Fibroblast of skin of abdomen (primary cell): ENCODE measurements at regions not wholly inside any gene's neighbourhood (a gene's known extent, or its start where the extent isn't known, plus 50 kb on each side); places are given as distances from the start of the nearest gene placed in this dataset.
A peak's percentile ranks its signal among the peaks of the same experiment; 100 is the strongest.
"Not testable (repeated sequence)": the region's sequence is repeated elsewhere in the genome, so short reads cannot be mapped to it uniquely, and the experiment has no call there.

Source experiments
- DNase-seq: peaks from one replicate; pipeline ENCODE4 v3.0.0-alpha.2; 2013

- no peak for DNase-seq
Observed at GRCh38 chr22:19643448-19644313, 70.6 kb upstream of the SEPTIN5 start.

- no peak for DNase-seq
Observed at GRCh38 chr22:19644314-19645223, 69.7 kb upstream of the SEPTIN5 start.

- no peak for DNase-seq
Observed at GRCh38 chr22:19645391-19645790, 68.9 kb upstream of the SEPTIN5 start.

DNA sequence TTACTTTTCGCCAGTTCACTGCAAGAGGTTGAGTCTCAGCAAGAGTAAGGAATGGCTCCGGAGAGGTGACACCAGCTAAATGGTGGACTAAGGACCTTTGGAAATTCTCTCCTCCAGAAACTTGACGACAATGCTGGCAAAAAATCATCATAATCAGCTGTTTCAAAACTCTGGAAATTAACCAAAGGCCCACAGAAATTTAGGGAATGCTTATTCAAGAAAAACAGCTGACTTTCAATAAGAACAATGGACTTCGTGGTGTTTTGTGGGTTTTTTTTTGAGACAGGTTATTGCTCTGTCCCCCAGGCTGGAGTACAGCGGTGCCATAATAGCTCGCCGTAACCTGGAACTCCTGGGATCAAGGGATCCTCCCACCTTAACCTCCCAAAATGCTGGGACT, 68.4 kb upstream of the SEPTIN5 start:
- no peak for DNase-seq

DNA sequence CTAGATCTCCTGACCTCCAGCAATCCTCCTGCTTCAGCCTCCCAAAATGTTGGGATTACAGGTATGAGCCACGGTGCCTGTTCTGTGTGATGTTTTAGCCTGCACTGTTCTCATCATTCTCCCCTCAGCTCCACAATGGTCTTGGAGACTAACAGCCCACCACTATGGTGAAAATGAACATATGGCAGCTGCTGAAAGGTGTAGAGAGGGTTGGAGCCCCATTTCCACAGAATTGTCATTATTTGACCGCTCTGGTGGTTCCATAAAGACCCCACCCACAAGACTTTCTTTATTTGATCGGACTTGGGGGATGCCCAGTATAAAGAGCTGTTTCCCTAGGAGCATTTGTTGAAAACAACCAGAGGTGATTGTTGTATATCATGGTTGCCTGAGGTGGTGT, 67.9 kb upstream of the SEPTIN5 start:
- no peak for DNase-seq

GRCh38 chr22:19648419-19648929, 65.8 kb upstream of the SEPTIN5 start:
- no peak for DNase-seq

- no peak for DNase-seq
Observed at GRCh38 chr22:19652316-19652715, 62.0 kb upstream of the SEPTIN5 start.

GRCh38 chr22:19654338-19654987, 59.8 kb upstream of the SEPTIN5 start:
- no peak for DNase-seq

DNA sequence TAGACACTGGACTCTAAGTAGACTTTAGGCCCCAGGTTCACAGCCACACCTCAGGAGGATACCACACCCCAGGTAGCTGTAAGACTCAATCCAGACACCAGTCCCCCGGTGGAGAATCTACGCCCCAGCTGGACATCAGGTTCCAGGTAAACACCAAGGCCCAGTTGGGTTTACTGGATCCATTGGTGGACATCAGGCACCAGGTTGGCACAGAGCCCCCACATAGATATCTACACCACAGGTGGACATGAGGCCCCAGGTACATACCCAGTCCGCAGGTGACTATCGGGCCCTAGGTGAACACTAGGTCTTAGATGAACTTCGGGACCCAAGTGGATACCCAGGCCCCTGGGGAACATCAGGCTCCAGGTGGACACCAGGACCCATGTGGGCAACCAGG, 58.9 kb upstream of the SEPTIN5 start:
- no peak for DNase-seq

DNA sequence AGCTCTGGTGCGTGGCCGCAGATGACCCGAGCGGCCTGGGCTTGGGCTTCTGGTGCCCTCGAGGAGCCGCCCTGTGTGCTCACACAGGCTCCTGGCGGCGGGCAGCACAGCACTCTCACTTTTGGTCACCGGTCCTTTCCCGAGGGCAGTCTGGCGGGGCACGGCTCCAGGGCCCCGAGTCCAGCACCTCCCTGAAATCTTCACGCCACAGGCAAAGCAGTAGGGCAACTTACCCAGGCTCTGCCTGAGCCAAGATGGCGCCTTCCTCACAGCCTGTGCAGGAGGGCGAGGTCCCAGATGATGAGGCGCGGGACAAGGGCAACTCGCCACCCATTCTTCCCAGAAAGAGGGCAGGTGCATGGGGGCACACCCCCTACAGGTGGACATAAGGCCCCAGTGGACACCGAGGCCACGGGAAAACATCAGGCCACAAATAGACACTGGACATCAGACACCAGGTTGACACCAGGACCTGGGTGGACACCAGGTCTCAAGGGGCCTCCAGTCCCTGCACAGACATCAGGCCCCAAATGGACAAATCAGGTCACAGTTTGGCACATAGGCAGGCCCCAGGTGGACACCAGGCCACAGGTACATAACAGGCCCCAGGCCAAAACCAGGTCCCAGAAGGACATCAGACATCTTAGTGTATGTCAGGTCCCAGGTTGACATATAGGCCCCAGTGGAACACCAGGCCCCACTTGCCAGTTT, 57.6 kb upstream of the SEPTIN5 start:
- DNase-seq: no peak

- DNase-seq: no peak
Observed at GRCh38 chr22:19657252-19658056, 56.8 kb upstream of the SEPTIN5 start.

GRCh38 chr22:19658057-19658966, 56.0 kb upstream of the SEPTIN5 start:
- DNase-seq: no peak

- no peak for DNase-seq
Observed at GRCh38 chr22:19658967-19659804, 55.1 kb upstream of the SEPTIN5 start.

GRCh38 chr22:19659805-19660345, 54.4 kb upstream of the SEPTIN5 start:
- no peak for DNase-seq

- DNase-seq: not testable (repeated sequence)
Observed at GRCh38 chr22:19660583-19660982, 53.7 kb upstream of the SEPTIN5 start.

DNA sequence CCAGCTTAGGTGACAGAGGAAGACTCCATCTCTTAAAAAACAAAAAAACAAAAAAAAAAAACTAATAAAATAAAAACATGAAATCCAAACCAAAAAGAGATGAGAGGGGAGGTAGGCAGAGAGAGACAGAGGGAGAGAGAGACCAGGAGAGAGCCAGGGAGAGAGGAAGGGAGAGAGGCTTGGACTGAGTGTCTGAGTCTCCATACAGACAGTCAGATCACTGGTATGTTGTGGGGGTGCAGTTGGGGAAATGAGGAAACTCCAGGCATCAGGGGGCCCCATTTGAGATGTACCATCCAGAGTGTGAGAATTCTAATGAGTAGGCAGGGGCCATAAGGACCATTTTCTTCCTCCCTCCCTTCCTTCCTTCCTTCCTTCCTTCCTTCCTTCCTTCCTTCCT, 53.1 kb upstream of the SEPTIN5 start:
- peak; percentile 10 for DNase-seq

DNA sequence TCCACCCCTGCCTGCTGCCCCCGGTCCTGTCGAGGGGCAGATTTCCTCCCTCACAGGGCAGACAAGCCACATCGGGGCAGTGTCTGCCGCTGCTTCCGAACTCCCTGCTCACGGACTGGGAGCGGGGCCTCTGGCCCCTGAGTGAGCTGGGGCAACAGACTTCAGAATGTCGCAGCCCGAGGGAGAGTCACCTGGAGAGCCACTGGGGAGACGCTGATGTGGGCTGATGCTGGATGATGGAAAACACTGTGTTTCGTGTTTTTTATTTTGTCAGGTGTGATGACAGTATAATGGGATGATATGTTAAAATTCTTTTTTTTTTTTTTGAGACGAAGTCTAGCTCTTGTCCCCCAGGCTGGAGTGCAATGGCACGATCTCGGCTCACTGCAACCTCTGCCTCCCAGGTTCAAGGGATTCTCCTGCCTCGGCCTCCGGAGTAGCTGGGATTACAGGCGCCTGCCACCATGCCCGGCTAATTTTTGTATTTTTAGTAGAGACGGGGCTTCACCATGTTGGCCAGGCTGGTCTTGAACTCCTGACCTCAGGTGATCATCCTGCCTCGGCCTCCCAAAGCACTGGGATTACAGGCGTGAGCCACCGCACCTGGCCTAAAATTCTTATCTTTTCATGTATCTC, 52.1 kb upstream of the SEPTIN5 start:
- not testable (repeated sequence) for DNase-seq

- DNase-seq: peak; percentile 86
Observed at GRCh38 chr22:19663286-19663815, 51.0 kb upstream of the SEPTIN5 start.
